ENCODE measurements at regions not wholly inside any gene's neighbourhood (a gene's known extent, or its start where the extent isn't known, plus 50 kb on each side); places are given as distances from the start of the nearest gene placed in this dataset.

DNA sequence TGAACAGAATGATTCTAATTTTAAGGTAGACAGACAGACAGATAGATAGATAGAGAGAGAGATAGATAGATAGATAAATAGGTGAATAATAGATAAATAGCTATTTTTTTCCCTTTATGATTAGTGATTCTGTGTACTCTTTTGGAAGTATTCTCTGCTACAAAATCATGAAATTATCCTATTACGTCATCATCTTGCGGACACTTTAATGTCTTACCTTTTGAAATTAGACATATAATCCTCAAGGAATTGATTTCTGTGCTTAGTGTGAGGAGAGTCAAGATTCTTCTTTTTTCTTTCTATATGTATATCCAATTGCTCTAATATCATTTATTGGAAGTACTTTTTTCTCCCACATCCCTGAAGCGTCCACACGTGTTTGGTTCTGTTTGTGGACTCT lies 215.2 kb downstream of the SCG2 start:
- TF ChIP-seq, protein P1, sequence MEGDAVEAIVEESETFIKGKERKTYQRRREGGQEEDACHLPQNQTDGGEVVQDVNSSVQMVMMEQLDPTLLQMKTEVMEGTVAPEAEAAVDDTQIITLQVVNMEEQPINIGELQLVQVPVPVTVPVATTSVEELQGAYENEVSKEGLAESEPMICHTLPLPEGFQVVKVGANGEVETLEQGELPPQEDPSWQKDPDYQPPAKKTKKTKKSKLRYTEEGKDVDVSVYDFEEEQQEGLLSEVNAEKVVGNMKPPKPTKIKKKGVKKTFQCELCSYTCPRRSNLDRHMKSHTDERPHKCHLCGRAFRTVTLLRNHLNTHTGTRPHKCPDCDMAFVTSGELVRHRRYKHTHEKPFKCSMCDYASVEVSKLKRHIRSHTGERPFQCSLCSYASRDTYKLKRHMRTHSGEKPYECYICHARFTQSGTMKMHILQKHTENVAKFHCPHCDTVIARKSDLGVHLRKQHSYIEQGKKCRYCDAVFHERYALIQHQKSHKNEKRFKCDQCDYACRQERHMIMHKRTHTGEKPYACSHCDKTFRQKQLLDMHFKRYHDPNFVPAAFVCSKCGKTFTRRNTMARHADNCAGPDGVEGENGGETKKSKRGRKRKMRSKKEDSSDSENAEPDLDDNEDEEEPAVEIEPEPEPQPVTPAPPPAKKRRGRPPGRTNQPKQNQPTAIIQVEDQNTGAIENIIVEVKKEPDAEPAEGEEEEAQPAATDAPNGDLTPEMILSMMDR (IDR thresholded peaks at IDR 0.05) = no peak
- TF ChIP-seq EZH2 (IDR thresholded peaks at IDR 0.05; ENCODE audit: borderline replicate concordance, insufficient read depth, low read depth, low read length, poor library complexity, severe bottlenecking) = no peak

All from B cell (primary cell).